ENCODE measurements at regions not wholly inside any gene's neighbourhood (a gene's known extent, or its start where the extent isn't known, plus 50 kb on each side); places are given as distances from the start of the nearest gene placed in this dataset.

- H3K4me3 ChIP-seq (ENCODE audit: control insufficient read depth, low read depth, low read length) = no peak overlapping the region
- TF ChIP-seq CTCF (IDR thresholded peaks at IDR 0.05; ENCODE audit: control insufficient read depth, insufficient read depth, low read depth, low read length, missing control alignments) = no peak
- no peak for DNase-seq (ENCODE audit: low read depth)
These were observed 557.3 kb upstream of the CDH4 start for GRCh38 chr20:60694763-60695162.

GRCh38 chr20:60695226-60696000, 556.6 kb upstream of the CDH4 start:
- peak; percentile 76 for DNase-seq (ENCODE audit: low read depth)
- no peak overlapping the region for H3K4me3 ChIP-seq (ENCODE audit: control insufficient read depth, low read depth, low read length)
- no peak for TF ChIP-seq CTCF (IDR thresholded peaks at IDR 0.05; ENCODE audit: control insufficient read depth, insufficient read depth, low read depth, low read length, missing control alignments)

- TF ChIP-seq CTCF (IDR thresholded peaks at IDR 0.05; ENCODE audit: control insufficient read depth, insufficient read depth, low read depth, low read length, missing control alignments) = no peak
- no peak for DNase-seq (ENCODE audit: low read depth)
- H3K4me3 ChIP-seq (ENCODE audit: control insufficient read depth, low read depth, low read length) = no peak overlapping the region
These were observed 554.8 kb upstream of the CDH4 start for GRCh38 chr20:60697252-60697651.

- no peak for DNase-seq (ENCODE audit: low read depth)
- no peak overlapping the region for H3K4me3 ChIP-seq (ENCODE audit: control insufficient read depth, low read depth, low read length)
- no peak for TF ChIP-seq CTCF (IDR thresholded peaks at IDR 0.05; ENCODE audit: control insufficient read depth, insufficient read depth, low read depth, low read length, missing control alignments)
These were observed 551.3 kb upstream of the CDH4 start for GRCh38 chr20:60700728-60701127.

- DNase-seq (ENCODE audit: low read depth) = no peak
- TF ChIP-seq CTCF (IDR thresholded peaks at IDR 0.05; ENCODE audit: control insufficient read depth, insufficient read depth, low read depth, low read length, missing control alignments) = no peak
- no peak overlapping the region for H3K4me3 ChIP-seq (ENCODE audit: control insufficient read depth, low read depth, low read length)
These were observed 547.9 kb upstream of the CDH4 start for GRCh38 chr20:60704147-60704546.

GRCh38 chr20:60713396-60713795, 538.7 kb upstream of the CDH4 start:
- TF ChIP-seq CTCF (IDR thresholded peaks at IDR 0.05; ENCODE audit: control insufficient read depth, insufficient read depth, low read depth, low read length, missing control alignments) = no peak
- no peak for DNase-seq (ENCODE audit: low read depth)
- H3K4me3 ChIP-seq (ENCODE audit: control insufficient read depth, low read depth, low read length) = no peak overlapping the region
